ENCODE measurements at regions not wholly inside any gene's neighbourhood (a gene's known extent, or its start where the extent isn't known, plus 50 kb on each side); places are given as distances from the start of the nearest gene placed in this dataset.
"Not testable (repeated sequence)": the region's sequence is repeated elsewhere in the genome, so short reads cannot be mapped to it uniquely, and the experiment has no call there.

- H4K20me1 ChIP-seq (ENCODE audit: low read length); POLR2A ChIA-PET (ENCODE audit: unreplicated experiment); H3K9ac ChIP-seq (ENCODE audit: low read length); H2AFZ ChIP-seq (ENCODE audit: low read length); CTCF ChIA-PET; ATAC-seq; DNase-seq; H3K4me2 ChIP-seq (ENCODE audit: low read length); H3K36me3 ChIP-seq (ENCODE audit: low read depth, low read length); H3K4me1 ChIP-seq (ENCODE audit: insufficient read depth, low read length); H3K9me2 ChIP-seq (replicated peaks; ENCODE audit: low read length); H3K9me3 ChIP-seq (ENCODE audit: low read length); intact Hi-C loops (cut with micrococcal nuclease); H3K27me3 ChIP-seq (ENCODE audit: low read length); H3K79me2 ChIP-seq (ENCODE audit: low read length); H3K27ac ChIP-seq (ENCODE audit: low read length); BruUV-seq (replicated peaks); H3F3A ChIP-seq (ENCODE audit: low read length, unreplicated experiment); H3K4me3 ChIP-seq (ENCODE audit: low read length): not testable (repeated sequence)
Measured at GRCh38 chrX:149420566-149420965, 84.5 kb downstream of the IDS start.

GRCh38 chrX:149398027-149398426 is 107.1 kb downstream of the IDS start:
- no peak for DNase-seq
- H3K9ac ChIP-seq (ENCODE audit: low read length), result no peak overlapping the region
- H3K79me2 ChIP-seq (ENCODE audit: low read length), result no peaks in the 10 kb centered on the region
- no peaks in the 10 kb centered on the region for H3K9me3 ChIP-seq (ENCODE audit: low read length)
- no peak for ATAC-seq
- H3K36me3 ChIP-seq (ENCODE audit: low read depth, low read length), result no peaks in the 10 kb centered on the region
- no peak overlapping the region for H2AFZ ChIP-seq (ENCODE audit: low read length)
- no peak overlapping the region for H3K4me3 ChIP-seq (ENCODE audit: low read length)
- POLR2A ChIA-PET (ENCODE audit: unreplicated experiment), result no interaction called here
- H3K4me2 ChIP-seq (ENCODE audit: low read length), result no peak overlapping the region
- no peaks in the 10 kb centered on the region for H3F3A ChIP-seq (ENCODE audit: low read length, unreplicated experiment)
- CTCF ChIA-PET, result no interaction called here
- no TSS peak for BruUV-seq (replicated peaks)
- intact Hi-C loops (cut with micrococcal nuclease), result no loop called here
- no peaks in the 10 kb centered on the region for H3K4me1 ChIP-seq (ENCODE audit: insufficient read depth, low read length)
- no peak overlapping the region for H3K27ac ChIP-seq (ENCODE audit: low read length)
- no peaks in the 10 kb centered on the region for H3K27me3 ChIP-seq (ENCODE audit: low read length)
- no peak for TF ChIP-seq CTCF (conservative IDR thresholded peaks at IDR 0.05; ENCODE audit: low read depth, low read length)
- no peak for TF ChIP-seq EZH2phosphoT487 (IDR thresholded peaks at IDR 0.05; ENCODE audit: borderline replicate concordance, low read length)
- TF ChIP-seq EZH2 (IDR thresholded peaks at IDR 0.05; ENCODE audit: low read length, unreplicated experiment), result no peak
- no peaks in the 10 kb centered on the region for H4K20me1 ChIP-seq (ENCODE audit: low read length)
- H3K9me2 ChIP-seq (replicated peaks; ENCODE audit: low read length), result no peaks in the 10 kb centered on the region

DNA sequence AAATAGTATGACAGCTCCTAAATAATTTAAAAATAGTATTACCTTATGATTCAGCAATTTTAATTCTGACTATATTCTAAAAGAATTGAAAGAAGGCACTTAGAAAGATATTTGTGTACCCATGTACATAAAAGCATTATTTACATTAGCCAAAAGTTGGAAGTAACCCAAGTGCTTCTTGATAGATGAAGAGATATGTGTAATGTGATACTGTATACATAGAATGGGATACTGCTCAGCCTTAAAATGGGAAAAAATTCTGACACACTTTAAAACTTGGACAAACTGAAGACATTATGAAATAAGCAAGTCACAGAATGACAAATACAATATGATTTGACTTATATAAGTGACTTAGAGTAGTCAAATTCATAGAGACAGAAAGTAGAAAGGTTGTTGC is 112.2 kb downstream of the IDS start:
- Histone ChIP-seq H3K27ac (ENCODE audit: low read length) (no peak overlapping the region), H3K4me2 (ENCODE audit: low read length) (no peak overlapping the region), H4K20me1 (ENCODE audit: low read length) (no peaks in the 10 kb centered on the region), H3K4me1 (ENCODE audit: insufficient read depth, low read length) (no peaks in the 10 kb centered on the region), H2AFZ (ENCODE audit: low read length) (no peak overlapping the region), H3K79me2 (ENCODE audit: low read length) (no peaks in the 10 kb centered on the region), H3K36me3 (ENCODE audit: low read depth, low read length) (no peaks in the 10 kb centered on the region), H3K27me3 (ENCODE audit: low read length) (no peaks in the 10 kb centered on the region), H3F3A (ENCODE audit: low read length, unreplicated experiment) (no peaks in the 10 kb centered on the region), H3K4me3 (ENCODE audit: low read length) (no peak overlapping the region), H3K9ac (ENCODE audit: low read length) (no peak overlapping the region), H3K9me3 (ENCODE audit: low read length) (no peaks in the 10 kb centered on the region), H3K9me2 (replicated peaks; ENCODE audit: low read length) (no peaks in the 10 kb centered on the region)
- BruUV-seq (replicated peaks), result no TSS peak
- ATAC-seq (no peak), DNase-seq (peak; percentile 74)
- TF ChIP-seq CTCF (conservative IDR thresholded peaks at IDR 0.05; ENCODE audit: low read depth, low read length) (no peak), EZH2 (IDR thresholded peaks at IDR 0.05; ENCODE audit: low read length, unreplicated experiment) (no peak), EZH2phosphoT487 (IDR thresholded peaks at IDR 0.05; ENCODE audit: borderline replicate concordance, low read length) (no peak)
- CTCF ChIA-PET, result no interaction called here
- intact Hi-C loops (cut with micrococcal nuclease), result no loop called here
- POLR2A ChIA-PET (ENCODE audit: unreplicated experiment), result no interaction called here
